Stimulated activated CD4-positive, alpha-beta T cell treated with anti-CD3 and anti-CD28 coated beads, Interleukin-4, amount 100 ng/mL, for 48 hours (primary cell): ENCODE measurements at regions not wholly inside any gene's neighbourhood (a gene's known extent, or its start where the extent isn't known, plus 50 kb on each side); places are given as distances from the start of the nearest gene placed in this dataset.

Source experiments
- DNase-seq, 2 donors: peaks; one replicate each; pipeline ENCODE4 v3.0.0-alpha.2; 2020; ENCODE audit warnings: low read depth in 2 of 2

- no peak for DNase-seq
Observed at GRCh38 chr3:118059096-118059495, 975.5 kb downstream of the IGSF11 start.

GRCh38 chr3:118067439-118067838, 967.2 kb downstream of the IGSF11 start:
- DNase-seq, result no peak

GRCh38 chr3:118075873-118076272, 958.8 kb downstream of the IGSF11 start:
- no peak for DNase-seq

- DNase-seq, result no peak
Observed at GRCh38 chr3:118077332-118077731, 957.3 kb downstream of the IGSF11 start.

GRCh38 chr3:118080889-118081288, 953.8 kb downstream of the IGSF11 start:
- DNase-seq, result no peak

GRCh38 chr3:118088696-118089095, 946.0 kb downstream of the IGSF11 start:
- DNase-seq, result no peak

GRCh38 chr3:118089563-118089962, 945.1 kb downstream of the IGSF11 start:
- no peak for DNase-seq

- DNase-seq, result no peak
Observed at GRCh38 chr3:118097226-118097625, 937.4 kb downstream of the IGSF11 start.

- DNase-seq, result no peak
Observed at GRCh38 chr3:118097660-118098059, 937.0 kb downstream of the IGSF11 start.

GRCh38 chr3:118098827-118099226, 935.8 kb downstream of the IGSF11 start:
- DNase-seq, result no peak

GRCh38 chr3:118101891-118102290, 932.8 kb downstream of the IGSF11 start:
- DNase-seq, result no peak

- DNase-seq, result no peak
Observed at GRCh38 chr3:118102737-118103136, 931.9 kb downstream of the IGSF11 start.

- no peak for DNase-seq
Observed at GRCh38 chr3:118108201-118108600, 926.4 kb downstream of the IGSF11 start.

GRCh38 chr3:118108769-118109168, 925.9 kb downstream of the IGSF11 start:
- DNase-seq, result no peak

GRCh38 chr3:118110211-118110610, 924.4 kb downstream of the IGSF11 start:
- DNase-seq, result no peak

- no peak for DNase-seq
Observed at GRCh38 chr3:118116991-118117390, 917.7 kb downstream of the IGSF11 start.

- DNase-seq, result no peak
Observed at GRCh38 chr3:118126751-118127150, 907.9 kb downstream of the IGSF11 start.

- no peak for DNase-seq
Observed at GRCh38 chr3:118127992-118128391, 906.7 kb downstream of the IGSF11 start.

- no peak for DNase-seq
Observed at GRCh38 chr3:118128886-118129285, 905.8 kb downstream of the IGSF11 start.

GRCh38 chr3:118137778-118138177, 896.9 kb downstream of the IGSF11 start:
- DNase-seq, result no peak

- DNase-seq, result no peak
Observed at GRCh38 chr3:118144919-118145318, 889.7 kb downstream of the IGSF11 start.

- DNase-seq, result no peak
Observed at GRCh38 chr3:118146658-118147375, 887.8 kb downstream of the IGSF11 start.

- no peak for DNase-seq
Observed at GRCh38 chr3:118151164-118151563, 883.5 kb downstream of the IGSF11 start.
